HG03175 (cell line): ENCODE measurements at regions not wholly inside any gene's neighbourhood (a gene's known extent, or its start where the extent isn't known, plus 50 kb on each side); places are given as distances from the start of the nearest gene placed in this dataset.

Experiments used
- ATAC-seq: cut with Tn5 transposase; IDR thresholded peaks from one replicate; pipeline ENCODE4 v1.9.1; 2021; ENCODE audit warnings: mild to moderate bottlenecking, moderate library complexity; ENCODE audit not compliant: unreplicated experiment

- no peak for ATAC-seq
Observed at GRCh38 chr6:9957215-9957759, 457.6 kb downstream of the TFAP2A start.

GRCh38 chr6:9948678-9949077 is 466.2 kb downstream of the TFAP2A start:
- ATAC-seq = no peak

GRCh38 chr6:9943986-9944385 is 470.9 kb downstream of the TFAP2A start:
- no peak for ATAC-seq

GRCh38 chr6:9943026-9943425 is 471.8 kb downstream of the TFAP2A start:
- no peak for ATAC-seq

- no peak for ATAC-seq
Observed at GRCh38 chr6:9942131-9942530, 472.7 kb downstream of the TFAP2A start.

- no peak for ATAC-seq
Observed at GRCh38 chr6:9938801-9939200, 476.1 kb downstream of the TFAP2A start.

GRCh38 chr6:9937031-9937763 is 477.7 kb downstream of the TFAP2A start:
- no peak for ATAC-seq

GRCh38 chr6:9936551-9936950 is 478.3 kb downstream of the TFAP2A start:
- ATAC-seq = no peak

GRCh38 chr6:9933677-9934076 is 481.2 kb downstream of the TFAP2A start:
- no peak for ATAC-seq

GRCh38 chr6:9927275-9927674 is 487.6 kb downstream of the TFAP2A start:
- ATAC-seq = no peak

- ATAC-seq = no peak
Observed at GRCh38 chr6:9924971-9925370, 489.9 kb downstream of the TFAP2A start.

GRCh38 chr6:9921366-9921765 is 493.5 kb downstream of the TFAP2A start:
- no peak for ATAC-seq

GRCh38 chr6:9914951-9915350 is 499.9 kb downstream of the TFAP2A start:
- ATAC-seq = no peak

GRCh38 chr6:9901376-9901775 is 513.5 kb downstream of the TFAP2A start:
- ATAC-seq = no peak

GRCh38 chr6:9896806-9897205 is 518.1 kb downstream of the TFAP2A start:
- ATAC-seq = no peak

- ATAC-seq = no peak
Observed at GRCh38 chr6:9890893-9891292, 524.0 kb downstream of the TFAP2A start.

- ATAC-seq = no peak
Observed at GRCh38 chr6:9890469-9890868, 524.4 kb downstream of the TFAP2A start.

- no peak for ATAC-seq
Observed at GRCh38 chr6:9878535-9878934, 536.3 kb downstream of the TFAP2A start.

- ATAC-seq = no peak
Observed at GRCh38 chr6:9875605-9876353, 539.1 kb downstream of the TFAP2A start.

GRCh38 chr6:9862603-9863167 is 552.2 kb downstream of the TFAP2A start:
- ATAC-seq = no peak

GRCh38 chr6:9851541-9852380 is 563.1 kb downstream of the TFAP2A start:
- no peak for ATAC-seq
